ENCODE measurements at regions not wholly inside any gene's neighbourhood (a gene's known extent, or its start where the extent isn't known, plus 50 kb on each side); places are given as distances from the start of the nearest gene placed in this dataset.
"Not testable (repeated sequence)": the region's sequence is repeated elsewhere in the genome, so short reads cannot be mapped to it uniquely, and the experiment has no call there.

DNA sequence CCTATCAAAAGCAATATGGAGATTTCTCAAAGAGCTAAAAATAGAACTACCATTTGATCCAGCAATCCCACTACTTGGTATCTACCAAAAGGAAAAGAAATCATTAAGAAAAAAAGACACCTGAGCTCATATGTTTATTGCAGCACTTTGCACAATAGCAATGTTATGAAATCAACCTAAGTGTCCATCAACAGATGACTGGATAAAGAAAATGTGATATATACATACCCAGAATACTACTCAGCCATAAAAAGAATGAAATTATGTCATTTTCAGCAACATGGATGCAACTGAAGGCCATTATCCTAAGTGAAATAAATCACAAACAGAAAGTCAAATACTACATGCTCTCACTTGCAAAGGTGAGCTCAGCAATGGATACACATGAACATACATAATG is 1565.5 kb upstream of the RAG2 start:
- DNase-seq = no peak

DNA sequence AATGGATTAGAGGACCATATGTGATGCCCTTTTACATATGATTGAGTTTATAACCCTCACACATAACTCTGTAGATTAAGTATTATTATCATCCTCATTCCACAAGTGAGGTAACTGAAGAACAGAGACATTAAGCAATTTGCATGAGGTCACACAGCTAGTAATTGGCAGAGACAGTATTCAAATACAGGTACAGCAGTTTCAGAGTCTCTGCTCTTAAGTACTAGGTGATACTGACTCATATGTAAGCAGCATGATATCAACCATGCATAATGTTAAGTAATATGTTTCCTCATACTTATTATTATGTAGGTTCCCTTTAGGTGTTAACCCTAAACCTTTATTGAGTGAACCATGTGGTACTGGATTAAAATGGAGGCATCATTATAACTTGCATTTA is 1562.4 kb upstream of the RAG2 start:
- no peak for DNase-seq

- no peak for DNase-seq
Observed at GRCh38 chr11:38159038-38159437, 1561.0 kb upstream of the RAG2 start.

DNA sequence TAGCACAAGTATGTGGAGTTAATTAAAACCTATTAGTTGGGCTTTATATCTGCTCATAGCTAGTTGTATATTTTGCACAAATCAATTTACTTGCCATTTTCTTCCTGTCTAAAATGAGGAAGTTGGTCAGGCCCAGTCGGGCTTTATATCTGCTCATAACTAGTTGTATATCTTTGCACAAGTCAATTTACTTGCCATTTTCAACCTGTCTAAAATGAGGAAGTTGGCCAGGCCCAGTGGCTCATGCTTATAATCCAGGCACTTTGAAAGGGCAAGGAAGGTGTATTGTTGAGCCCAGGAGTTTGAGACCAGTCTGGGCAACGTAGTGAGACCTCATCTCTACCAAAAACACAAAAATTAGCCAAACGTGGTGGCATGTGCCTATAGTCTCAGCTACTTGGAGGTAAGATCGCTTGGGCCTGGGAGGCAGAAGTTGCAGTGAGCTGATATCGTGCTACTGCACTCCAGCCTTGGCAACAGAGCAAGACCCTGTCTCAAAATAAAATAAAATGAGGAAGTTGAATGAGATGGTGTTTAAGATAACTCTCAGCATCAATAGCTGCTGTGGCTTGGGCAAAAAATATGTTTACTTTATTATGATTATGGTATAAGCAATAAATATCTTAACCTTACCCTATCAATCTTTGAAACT is 1558.6 kb upstream of the RAG2 start:
- DNase-seq = no peak

- no peak for DNase-seq
Observed at GRCh38 chr11:38155856-38156255, 1557.8 kb upstream of the RAG2 start.

DNA sequence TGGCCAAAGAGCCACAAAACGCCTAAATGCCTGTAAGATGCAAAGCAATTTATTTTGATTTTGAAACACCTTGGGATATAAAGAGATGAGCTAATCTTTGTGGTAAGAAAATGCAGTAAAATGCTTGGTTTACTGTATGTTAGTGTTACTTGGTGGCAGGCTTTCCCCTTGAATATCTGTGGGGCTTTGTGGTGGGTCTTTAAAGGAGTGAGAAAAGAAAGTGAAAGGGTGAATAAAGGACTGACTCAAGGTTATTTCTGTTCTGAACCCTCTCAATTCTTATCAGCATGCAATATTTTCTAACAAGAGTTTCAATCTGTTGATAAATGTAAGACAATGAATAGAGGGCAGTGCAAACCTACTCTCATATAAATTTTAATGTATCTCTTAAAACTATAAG is 1555.9 kb upstream of the RAG2 start:
- DNase-seq = no peak

DNA sequence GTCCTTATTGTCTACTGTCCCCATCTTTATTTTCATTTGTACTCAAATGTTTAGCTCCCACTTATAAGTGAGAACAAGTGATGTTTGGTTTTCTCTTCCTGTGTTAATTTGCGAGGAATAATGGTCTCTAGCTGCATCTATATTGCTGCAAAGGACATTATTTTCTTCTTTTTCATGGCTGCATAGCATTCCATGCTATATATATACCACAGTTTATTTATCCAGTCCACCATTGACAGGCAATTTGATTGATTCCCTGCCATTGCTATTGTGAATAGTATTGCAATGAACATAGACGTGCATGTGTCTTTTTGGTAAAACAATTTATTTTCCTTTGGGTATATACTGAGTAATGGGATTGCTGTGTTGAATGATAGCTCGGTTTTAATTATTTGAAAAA is 1545.8 kb upstream of the RAG2 start:
- no peak for DNase-seq

GRCh38 chr11:38138972-38139371 is 1540.9 kb upstream of the RAG2 start:
- no peak for DNase-seq

GRCh38 chr11:38136887-38137286 is 1538.9 kb upstream of the RAG2 start:
- DNase-seq = no peak

GRCh38 chr11:38131535-38131934 is 1533.5 kb upstream of the RAG2 start:
- DNase-seq = no peak

- no peak for DNase-seq
Observed at GRCh38 chr11:38130976-38131375, 1532.9 kb upstream of the RAG2 start.

- DNase-seq = no peak
Observed at GRCh38 chr11:38130514-38130913, 1532.5 kb upstream of the RAG2 start.

GRCh38 chr11:38123673-38124072 is 1525.6 kb upstream of the RAG2 start:
- no peak for DNase-seq

DNA sequence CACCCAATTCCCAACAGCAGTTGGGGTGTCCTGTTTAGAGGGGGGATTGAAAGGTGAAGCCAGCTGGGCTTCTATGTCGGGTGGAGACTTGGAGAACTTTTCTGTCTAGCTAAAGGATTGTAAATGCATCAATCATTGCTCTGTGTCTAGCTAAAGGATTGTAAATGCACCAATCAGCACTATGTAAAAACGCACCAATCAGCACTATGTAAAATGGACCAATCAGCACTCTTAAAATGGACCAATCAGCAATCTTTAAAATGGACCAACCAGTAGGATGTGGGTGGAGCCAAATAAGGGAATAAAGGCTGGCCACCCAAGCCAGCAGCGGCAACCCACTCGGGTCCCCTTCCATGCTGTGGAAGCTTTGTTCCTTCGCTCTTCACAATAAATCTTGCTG is 1518.6 kb upstream of the RAG2 start:
- not testable (repeated sequence) for DNase-seq

GRCh38 chr11:38115381-38115780 is 1517.3 kb upstream of the RAG2 start:
- DNase-seq = not testable (repeated sequence)

- no peak for DNase-seq
Observed at GRCh38 chr11:38100836-38101462, 1502.9 kb upstream of the RAG2 start.

DNA sequence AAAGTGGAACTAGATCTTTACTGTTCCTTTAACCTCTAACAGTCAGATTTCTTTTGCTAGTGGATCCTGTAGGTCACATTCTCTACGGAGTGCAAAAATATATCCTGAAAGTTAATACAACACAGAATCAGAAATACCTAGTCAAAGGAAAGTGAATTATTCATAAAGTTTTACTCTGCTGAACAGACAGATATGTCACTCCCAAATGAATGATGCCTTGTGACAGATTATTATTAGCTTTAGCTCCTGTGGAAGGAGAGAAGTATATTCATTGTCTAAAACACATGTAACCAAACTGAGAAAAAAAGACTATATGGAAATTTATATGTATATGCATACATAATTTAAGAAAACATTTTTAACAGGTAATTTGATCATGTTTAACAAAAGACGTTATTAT is 1497.2 kb upstream of the RAG2 start:
- no peak for DNase-seq

DNA sequence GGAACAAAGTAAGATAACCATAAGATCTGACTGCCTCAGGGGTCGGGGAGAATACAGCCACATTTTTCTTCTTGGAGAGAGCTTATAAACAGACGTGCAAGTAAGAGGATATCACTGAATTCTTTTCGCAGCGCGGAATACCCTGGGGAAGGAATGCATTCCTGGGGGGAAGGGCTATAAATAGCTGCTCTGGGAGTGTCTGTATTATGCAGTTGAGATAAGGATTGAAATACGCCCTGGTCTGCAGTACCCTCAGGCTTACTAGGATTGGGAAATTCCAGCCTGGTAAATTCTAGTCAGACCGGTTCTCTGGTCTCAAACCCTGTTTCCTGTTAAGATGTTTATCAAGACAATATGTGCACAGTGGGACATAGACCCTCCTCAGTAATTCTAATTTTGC is 1491.7 kb upstream of the RAG2 start:
- no peak for DNase-seq

DNA sequence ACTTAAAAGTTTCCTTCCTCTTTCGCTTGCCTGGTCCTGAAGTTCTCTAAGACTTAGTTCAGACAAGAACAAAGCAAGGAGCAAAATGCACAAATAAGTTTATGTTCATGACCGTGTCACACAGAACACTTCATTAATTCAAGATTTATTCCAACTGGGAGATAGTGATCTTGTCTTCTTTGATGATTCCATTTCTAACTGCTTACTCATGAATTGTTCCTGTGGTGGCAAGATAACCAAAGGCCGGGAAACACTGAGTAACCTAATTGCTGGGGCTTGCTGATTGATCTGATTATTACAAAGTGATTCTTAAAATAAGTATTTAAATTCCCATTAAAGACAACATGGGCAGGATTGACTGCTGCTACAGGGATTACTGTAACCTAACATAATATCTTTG is 1462.9 kb upstream of the RAG2 start:
- DNase-seq = no peak

- no peak for DNase-seq
Observed at GRCh38 chr11:38060136-38060535, 1462.1 kb upstream of the RAG2 start.

DNA sequence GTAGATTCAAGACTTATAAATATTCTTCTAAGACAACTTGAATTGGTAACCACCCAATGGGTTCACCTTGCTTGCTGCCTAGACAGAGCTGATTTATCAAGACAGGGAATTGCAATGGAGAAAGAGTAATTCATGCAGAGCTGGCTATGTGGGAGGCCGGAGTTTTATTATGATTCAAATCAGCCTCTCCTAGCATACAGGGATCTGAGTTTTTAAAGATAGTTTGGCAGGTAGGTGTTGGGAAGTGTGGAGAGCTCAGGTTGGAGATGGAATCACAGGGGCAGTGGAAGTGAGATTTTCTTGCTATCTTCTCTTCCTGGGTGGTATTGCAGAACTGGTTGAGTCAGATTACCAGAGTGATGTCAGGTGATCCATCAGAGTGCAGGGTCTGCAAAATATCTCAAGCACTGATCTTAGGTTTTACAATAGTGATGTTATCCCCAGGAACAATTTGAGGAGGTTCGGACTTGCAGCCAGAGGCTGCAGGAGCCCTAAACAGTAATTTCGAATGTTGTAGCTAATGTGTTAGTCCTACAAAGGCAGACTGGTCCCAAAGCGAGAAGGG is 1448.6 kb upstream of the RAG2 start:
- no peak for DNase-seq

DNA sequence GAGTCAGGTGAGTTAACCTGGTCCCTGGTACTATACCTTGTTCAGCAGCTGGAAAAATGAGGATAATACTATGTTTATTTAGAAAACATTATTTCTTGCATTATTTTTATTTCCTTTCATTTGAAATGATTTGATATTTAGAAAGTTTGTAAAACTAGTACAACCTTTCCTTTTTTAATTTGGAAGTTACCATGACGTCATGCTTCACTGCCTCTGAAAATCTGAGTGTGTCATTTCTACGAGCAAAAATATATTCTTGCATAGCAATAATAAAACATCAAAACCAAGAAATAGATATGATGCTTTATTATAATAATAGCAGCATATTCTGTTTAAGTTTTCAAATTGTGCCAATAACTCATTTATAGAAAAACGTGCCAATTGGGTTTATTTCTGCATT is 1445.0 kb upstream of the RAG2 start:
- no peak for DNase-seq

GRCh38 chr11:38038777-38039176 is 1440.7 kb upstream of the RAG2 start:
- no peak for DNase-seq
